ENCODE measurements at regions not wholly inside any gene's neighbourhood (a gene's known extent, or its start where the extent isn't known, plus 50 kb on each side); places are given as distances from the start of the nearest gene placed in this dataset.

DNA sequence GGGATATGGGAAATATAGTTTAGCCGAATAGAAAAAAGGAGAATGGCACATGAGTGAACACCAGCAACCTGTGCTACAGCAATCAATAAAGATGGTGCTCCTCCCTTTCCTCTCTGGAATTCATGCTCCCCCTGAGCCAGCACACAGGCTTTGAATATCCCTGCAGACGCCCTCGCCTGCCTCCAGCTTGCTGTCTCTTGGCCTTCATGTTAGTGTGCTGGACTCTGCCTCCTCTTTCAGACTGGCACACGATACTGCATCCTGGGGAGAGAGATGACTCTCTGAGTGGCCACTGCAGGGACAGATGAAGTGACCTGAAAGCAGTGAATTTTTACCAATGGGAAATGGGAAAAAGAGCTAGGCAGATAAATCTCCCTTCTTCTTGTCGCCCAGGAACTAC, 498.6 kb upstream of the SALL1 start:
- TF ChIP-seq EZH2phosphoT487 (IDR thresholded peaks at IDR 0.05; ENCODE audit: borderline replicate concordance, low read depth, low read length), result no peak
- TF ChIP-seq, protein P1, sequence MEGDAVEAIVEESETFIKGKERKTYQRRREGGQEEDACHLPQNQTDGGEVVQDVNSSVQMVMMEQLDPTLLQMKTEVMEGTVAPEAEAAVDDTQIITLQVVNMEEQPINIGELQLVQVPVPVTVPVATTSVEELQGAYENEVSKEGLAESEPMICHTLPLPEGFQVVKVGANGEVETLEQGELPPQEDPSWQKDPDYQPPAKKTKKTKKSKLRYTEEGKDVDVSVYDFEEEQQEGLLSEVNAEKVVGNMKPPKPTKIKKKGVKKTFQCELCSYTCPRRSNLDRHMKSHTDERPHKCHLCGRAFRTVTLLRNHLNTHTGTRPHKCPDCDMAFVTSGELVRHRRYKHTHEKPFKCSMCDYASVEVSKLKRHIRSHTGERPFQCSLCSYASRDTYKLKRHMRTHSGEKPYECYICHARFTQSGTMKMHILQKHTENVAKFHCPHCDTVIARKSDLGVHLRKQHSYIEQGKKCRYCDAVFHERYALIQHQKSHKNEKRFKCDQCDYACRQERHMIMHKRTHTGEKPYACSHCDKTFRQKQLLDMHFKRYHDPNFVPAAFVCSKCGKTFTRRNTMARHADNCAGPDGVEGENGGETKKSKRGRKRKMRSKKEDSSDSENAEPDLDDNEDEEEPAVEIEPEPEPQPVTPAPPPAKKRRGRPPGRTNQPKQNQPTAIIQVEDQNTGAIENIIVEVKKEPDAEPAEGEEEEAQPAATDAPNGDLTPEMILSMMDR (conservative IDR thresholded peaks at IDR 0.05; ENCODE audit: low read length), result no peak

All from OCI-LY7 (cell line).